Fibroblast of mammary gland (primary cell): ENCODE measurements at regions not wholly inside any gene's neighbourhood (a gene's known extent, or its start where the extent isn't known, plus 50 kb on each side); places are given as distances from the start of the nearest gene placed in this dataset.

Experiments
- DNase-seq: peaks from one replicate; pipeline ENCODE4 v3.0.0-alpha.2; 2010; ENCODE audit warnings: low read depth
- H3K4me3 ChIP-seq: 2 replicates; pipeline ENCODE4 v1.5.1; 2011; ENCODE audit warnings: low read depth, mild to moderate bottlenecking, low read length, moderate library complexity; ENCODE audit not compliant: control insufficient read depth
- CTCF ChIP-seq: conservative IDR thresholded peaks from 2 replicates; pipeline ENCODE4 v1.5.1; 2011; ENCODE audit warnings: low read depth, low read length, inconsistent platforms; ENCODE audit not compliant: control insufficient read depth, insufficient read depth

GRCh38 chr6:144873623-144874378 lies 588.7 kb downstream of the UTRN start:
- no peak for TF ChIP-seq CTCF
- peak; percentile 8 for DNase-seq
- H3K4me3 ChIP-seq = no peak overlapping the region

GRCh38 chr6:144876689-144877088 lies 591.6 kb downstream of the UTRN start:
- no peak overlapping the region for H3K4me3 ChIP-seq
- DNase-seq = no peak
- TF ChIP-seq CTCF = no peak

GRCh38 chr6:144877118-144877517 lies 592.0 kb downstream of the UTRN start:
- TF ChIP-seq CTCF = no peak
- DNase-seq = no peak
- H3K4me3 ChIP-seq = no peak overlapping the region

DNA sequence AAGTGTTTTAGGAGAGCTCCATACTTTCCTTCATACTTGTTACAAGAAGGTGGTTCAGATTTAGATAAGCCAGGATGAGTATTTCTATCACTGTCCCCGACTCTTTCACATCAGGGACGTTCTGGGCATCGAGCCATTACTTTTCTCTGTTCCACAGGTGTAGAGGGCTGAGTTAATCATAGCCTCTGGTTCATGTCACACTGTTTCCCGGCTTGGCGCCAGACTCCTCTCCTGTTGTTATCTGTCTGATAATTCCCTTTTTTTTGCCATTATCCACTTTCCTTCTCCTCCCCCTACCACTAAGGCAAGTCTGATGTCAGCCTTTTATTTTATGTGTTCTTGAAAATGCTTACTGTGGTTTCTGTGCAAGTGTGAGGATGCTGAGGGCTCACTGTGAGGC lies 593.4 kb downstream of the UTRN start:
- no peak for DNase-seq
- H3K4me3 ChIP-seq = no peak overlapping the region
- TF ChIP-seq CTCF = no peak

DNA sequence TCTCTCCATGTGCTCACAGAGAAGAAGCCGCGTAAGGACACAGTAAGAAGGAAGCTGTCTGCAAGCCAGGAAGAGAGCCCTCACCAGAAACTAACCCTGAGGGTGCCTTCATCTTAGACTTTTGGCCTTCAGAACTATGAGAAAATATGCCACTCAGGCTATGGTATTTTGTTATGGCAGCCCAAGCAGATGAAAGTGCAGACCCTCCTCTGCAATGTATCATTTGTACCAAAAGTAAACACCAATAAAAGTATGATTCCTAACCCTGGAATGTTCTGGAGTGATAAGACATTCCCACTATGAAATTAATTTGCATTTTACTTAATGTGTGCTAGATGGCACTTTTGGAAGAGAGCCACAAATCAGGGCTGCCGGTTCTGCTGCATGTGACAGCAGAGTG lies 594.3 kb downstream of the UTRN start:
- no peak overlapping the region for H3K4me3 ChIP-seq
- DNase-seq = no peak
- no peak for TF ChIP-seq CTCF

DNA sequence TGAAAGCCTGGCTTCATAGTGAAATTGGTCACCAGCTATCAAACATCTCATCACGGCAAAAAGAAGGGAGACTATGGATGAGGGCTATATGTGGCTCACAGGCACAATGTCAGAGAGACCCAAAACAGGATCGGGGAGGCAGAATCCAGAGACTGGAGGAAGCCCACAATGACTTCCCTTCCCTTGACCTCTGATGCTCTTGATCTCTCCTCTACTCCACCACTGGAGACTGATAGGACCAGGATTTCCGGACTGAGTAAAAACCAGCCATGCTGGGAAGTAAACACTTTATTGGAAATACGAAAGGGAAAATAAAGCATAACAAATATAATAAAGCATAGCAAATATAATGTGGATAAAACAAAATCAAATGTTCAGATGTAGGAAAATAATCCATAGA lies 597.3 kb downstream of the UTRN start:
- no peak overlapping the region for H3K4me3 ChIP-seq
- DNase-seq = no peak
- no peak for TF ChIP-seq CTCF
